ENCODE measurements at regions not wholly inside any gene's neighbourhood (a gene's known extent, or its start where the extent isn't known, plus 50 kb on each side); places are given as distances from the start of the nearest gene placed in this dataset.
"Not testable (repeated sequence)": the region's sequence is repeated elsewhere in the genome, so short reads cannot be mapped to it uniquely, and the experiment has no call there.

DNA sequence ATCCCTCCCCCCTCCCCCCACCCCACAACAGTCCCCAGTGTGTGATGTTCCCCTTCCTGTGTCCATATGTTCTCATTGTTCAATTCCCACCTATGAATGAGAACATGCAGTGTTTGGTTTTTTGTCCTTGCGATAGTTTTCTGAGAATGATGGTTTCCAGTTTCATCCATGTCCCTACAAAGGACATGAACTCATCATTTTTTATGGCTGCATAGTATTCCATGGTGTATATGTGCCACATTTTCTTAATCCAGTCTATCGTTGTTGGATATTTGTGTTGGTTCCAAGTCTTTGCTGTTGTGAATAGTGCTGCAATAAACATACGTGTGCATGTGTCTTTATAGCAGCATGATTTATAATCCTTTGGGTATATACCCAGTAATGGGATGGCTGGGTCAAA lies 263.4 kb upstream of the GAS1 start:
- TF ChIP-seq EZH2 (IDR thresholded peaks at IDR 0.05; ENCODE audit: insufficient read depth, poor library complexity, severe bottlenecking); EZH2phosphoT487 (IDR thresholded peaks at IDR 0.05; ENCODE audit: insufficient read depth, low read depth): not testable (repeated sequence)
